ENCODE measurements at regions not wholly inside any gene's neighbourhood (a gene's known extent, or its start where the extent isn't known, plus 50 kb on each side); places are given as distances from the start of the nearest gene placed in this dataset.

DNA sequence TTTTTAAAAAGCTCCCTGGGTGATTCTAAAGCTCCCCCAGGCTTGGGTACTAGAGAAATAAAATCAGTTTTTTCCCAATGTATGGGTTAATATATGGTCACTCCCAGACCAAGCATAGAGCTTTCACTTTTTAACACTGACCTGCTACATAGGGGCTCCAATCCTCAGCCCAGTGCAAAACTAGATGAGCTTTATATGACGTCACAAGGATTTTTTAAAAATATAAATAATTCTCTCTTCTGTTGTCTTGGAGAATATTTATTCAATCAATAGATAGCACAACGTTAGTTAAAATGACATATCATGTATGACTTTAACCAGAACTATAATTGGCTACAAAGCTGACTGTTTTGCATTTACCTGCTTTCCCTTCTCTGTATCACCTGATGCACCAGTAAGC is 137.9 kb upstream of the TMCC3 start:
- Histone ChIP-seq H3K4me1 (ENCODE audit: insufficient read depth, low read length, poor library complexity, severe bottlenecking) (peaks cover 6% of the 10 kb centered on the region), H3K4me3 (ENCODE audit: low read depth, low read length, poor library complexity, severe bottlenecking) (no peak overlapping the region), H3K27ac (ENCODE audit: low read depth, low read length, poor library complexity, severe bottlenecking) (no peak overlapping the region), H3K9me3 (ENCODE audit: low read depth, low read length, poor library complexity, severe bottlenecking) (no peaks in the 10 kb centered on the region), H3K27me3 (replicated peaks; ENCODE audit: insufficient read depth, low read depth, low read length, poor library complexity) (no peaks in the 10 kb centered on the region), H3K36me3 (ENCODE audit: insufficient read depth, low read length, poor library complexity, severe bottlenecking) (no peaks in the 10 kb centered on the region)
- no peak for DNase-seq (ENCODE audit: low spot score)
- ChIA-PET CTCF (no interaction called here), POLR2A (ENCODE audit: low non-redundant PET) (no interaction called here)
- no peak for TF ChIP-seq EZH2 (IDR thresholded peaks at IDR 0.05; ENCODE audit: borderline replicate concordance, low read depth, low read length, poor library complexity, severe bottlenecking)
- TF ChIP-seq, protein P1, sequence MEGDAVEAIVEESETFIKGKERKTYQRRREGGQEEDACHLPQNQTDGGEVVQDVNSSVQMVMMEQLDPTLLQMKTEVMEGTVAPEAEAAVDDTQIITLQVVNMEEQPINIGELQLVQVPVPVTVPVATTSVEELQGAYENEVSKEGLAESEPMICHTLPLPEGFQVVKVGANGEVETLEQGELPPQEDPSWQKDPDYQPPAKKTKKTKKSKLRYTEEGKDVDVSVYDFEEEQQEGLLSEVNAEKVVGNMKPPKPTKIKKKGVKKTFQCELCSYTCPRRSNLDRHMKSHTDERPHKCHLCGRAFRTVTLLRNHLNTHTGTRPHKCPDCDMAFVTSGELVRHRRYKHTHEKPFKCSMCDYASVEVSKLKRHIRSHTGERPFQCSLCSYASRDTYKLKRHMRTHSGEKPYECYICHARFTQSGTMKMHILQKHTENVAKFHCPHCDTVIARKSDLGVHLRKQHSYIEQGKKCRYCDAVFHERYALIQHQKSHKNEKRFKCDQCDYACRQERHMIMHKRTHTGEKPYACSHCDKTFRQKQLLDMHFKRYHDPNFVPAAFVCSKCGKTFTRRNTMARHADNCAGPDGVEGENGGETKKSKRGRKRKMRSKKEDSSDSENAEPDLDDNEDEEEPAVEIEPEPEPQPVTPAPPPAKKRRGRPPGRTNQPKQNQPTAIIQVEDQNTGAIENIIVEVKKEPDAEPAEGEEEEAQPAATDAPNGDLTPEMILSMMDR (conservative IDR thresholded peaks at IDR 0.05; ENCODE audit: low read depth, low read length), result no peak
- BruUV-seq (replicated peaks), result no TSS peak
- intact Hi-C loops (cut with micrococcal nuclease; ENCODE audit: unreplicated experiment), result loop anchor here (10.0 kb wide), 1 partner anchor 747 kb away; no protein-coding TSS in a partner anchor

DNA sequence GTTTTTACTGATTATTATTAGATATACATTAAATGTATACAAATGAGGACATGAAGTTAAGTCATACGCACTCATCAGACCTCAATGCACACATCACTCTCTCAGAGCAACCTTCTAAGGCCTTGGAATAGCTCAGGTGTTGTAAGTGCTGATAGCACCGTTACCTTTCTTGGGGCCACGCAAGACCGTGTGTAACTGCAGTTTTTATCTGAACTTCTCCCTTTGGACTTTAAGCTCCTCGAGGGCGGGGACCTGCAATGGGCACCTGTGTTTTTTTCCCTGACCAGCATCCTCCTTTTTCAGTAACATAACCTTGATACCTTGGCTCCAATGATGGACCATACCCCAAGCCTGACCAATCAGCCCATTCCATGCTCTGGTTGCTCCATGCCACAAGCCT is 136.5 kb upstream of the TMCC3 start:
- no peaks in the 10 kb centered on the region for H3K9me3 ChIP-seq (ENCODE audit: low read depth, low read length, poor library complexity, severe bottlenecking)
- CTCF ChIA-PET, result no interaction called here
- DNase-seq (ENCODE audit: low spot score), result no peak
- no peaks in the 10 kb centered on the region for H3K36me3 ChIP-seq (ENCODE audit: insufficient read depth, low read length, poor library complexity, severe bottlenecking)
- H3K4me3 ChIP-seq (ENCODE audit: low read depth, low read length, poor library complexity, severe bottlenecking), result no peak overlapping the region
- H3K4me1 ChIP-seq (ENCODE audit: insufficient read depth, low read length, poor library complexity, severe bottlenecking), result peaks cover 6% of the 10 kb centered on the region
- no peaks in the 10 kb centered on the region for H3K27me3 ChIP-seq (replicated peaks; ENCODE audit: insufficient read depth, low read depth, low read length, poor library complexity)
- no peak overlapping the region for H3K27ac ChIP-seq (ENCODE audit: low read depth, low read length, poor library complexity, severe bottlenecking)
- no TSS peak for BruUV-seq (replicated peaks)
- TF ChIP-seq, protein P1 (conservative IDR thresholded peaks at IDR 0.05; ENCODE audit: low read depth, low read length), result no peak
- TF ChIP-seq EZH2 (IDR thresholded peaks at IDR 0.05; ENCODE audit: borderline replicate concordance, low read depth, low read length, poor library complexity, severe bottlenecking), result no peak
- intact Hi-C loops (cut with micrococcal nuclease; ENCODE audit: unreplicated experiment), result loop anchor here (10.0 kb wide), 1 partner anchor 748 kb away; no protein-coding TSS in a partner anchor
- POLR2A ChIA-PET (ENCODE audit: low non-redundant PET), result no interaction called here

DNA sequence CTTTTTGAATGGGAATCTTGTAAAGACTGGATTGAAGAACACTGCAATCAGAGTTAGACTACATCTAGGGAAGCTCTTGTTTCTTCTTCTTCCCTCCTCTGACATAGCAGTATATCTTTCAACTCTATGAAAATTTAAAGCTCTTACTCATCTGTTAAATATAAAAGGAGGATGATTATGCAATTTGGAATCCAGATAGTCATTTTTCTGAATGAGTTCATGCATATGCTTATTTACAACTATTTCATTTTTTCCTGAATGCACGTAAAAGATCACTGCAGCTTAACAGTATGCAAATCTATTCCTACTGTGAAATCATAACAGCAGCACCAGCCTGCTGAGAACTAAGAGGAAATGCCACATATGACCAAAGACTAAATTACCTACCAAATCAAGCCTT is 133.5 kb upstream of the TMCC3 start:
- CTCF ChIA-PET, result no interaction called here
- no peaks in the 10 kb centered on the region for H3K9me3 ChIP-seq (ENCODE audit: low read depth, low read length, poor library complexity, severe bottlenecking)
- H3K27ac ChIP-seq (ENCODE audit: low read depth, low read length, poor library complexity, severe bottlenecking), result peak overlapping the region; percentile 12
- TF ChIP-seq, protein P1 (conservative IDR thresholded peaks at IDR 0.05; ENCODE audit: low read depth, low read length), result no peak
- TF ChIP-seq EZH2 (IDR thresholded peaks at IDR 0.05; ENCODE audit: borderline replicate concordance, low read depth, low read length, poor library complexity, severe bottlenecking), result no peak
- no peak overlapping the region for H3K4me3 ChIP-seq (ENCODE audit: low read depth, low read length, poor library complexity, severe bottlenecking)
- no peaks in the 10 kb centered on the region for H3K36me3 ChIP-seq (ENCODE audit: insufficient read depth, low read length, poor library complexity, severe bottlenecking)
- intact Hi-C loops (cut with micrococcal nuclease; ENCODE audit: unreplicated experiment), result loop anchor here (10.0 kb wide), 1 partner anchor 751 kb away; no protein-coding TSS in a partner anchor
- POLR2A ChIA-PET (ENCODE audit: low non-redundant PET), result interaction anchor here (0.6 kb wide), 1 partner anchor 823 kb away, joined by 3 read pairs; no protein-coding TSS in a partner anchor
- no TSS peak for BruUV-seq (replicated peaks)
- peak; percentile 78 for DNase-seq (ENCODE audit: low spot score)
- peaks cover 6% of the 10 kb centered on the region for H3K4me1 ChIP-seq (ENCODE audit: insufficient read depth, low read length, poor library complexity, severe bottlenecking)
- no peaks in the 10 kb centered on the region for H3K27me3 ChIP-seq (replicated peaks; ENCODE audit: insufficient read depth, low read depth, low read length, poor library complexity)

All from A673 (cell line).